DND-41 (cell line): ENCODE measurements at regions not wholly inside any gene's neighbourhood (a gene's known extent, or its start where the extent isn't known, plus 50 kb on each side); places are given as distances from the start of the nearest gene placed in this dataset.

Experiments used
- ATAC-seq: fragments of 200-7000 bp; cut with Tn5 transposase; 3 replicates; pipeline ENCODE4 v1.9.1; 2021; ENCODE audit warnings: low read depth; ENCODE audit not compliant: insufficient read depth
- DNase-seq: peaks from one replicate; pipeline ENCODE4 v3.0.0-alpha.2; 2020
- H2AFZ ChIP-seq: 2 replicates; pipeline ENCODE4 v1.6.0; 2012; ENCODE audit warnings: low read depth, low read length
- H3K27ac ChIP-seq: 2 replicates; pipeline ENCODE4 v1.5.1; 2012; ENCODE audit warnings: low read length, inconsistent platforms
- H3K27me3 ChIP-seq: fragments of 200-600 bp; sonication (generic); 2 replicates; pipeline ENCODE4 v1.6.0; 2012; ENCODE audit warnings: low read length, mild to moderate bottlenecking, inconsistent platforms; ENCODE audit not compliant: insufficient read depth, poor library complexity
- H3K36me3 ChIP-seq: 2 replicates; pipeline ENCODE4 v1.5.1; 2012; ENCODE audit warnings: low read length, inconsistent platforms; ENCODE audit not compliant: insufficient read depth
- H3K4me1 ChIP-seq: 2 replicates; pipeline ENCODE4 v1.5.1; 2012; ENCODE audit warnings: mild to moderate bottlenecking, low read length; ENCODE audit not compliant: insufficient read depth
- H3K4me2 ChIP-seq: 2 replicates; pipeline ENCODE4 v1.6.0; 2012; ENCODE audit warnings: mild to moderate bottlenecking, moderate library complexity, low read length, inconsistent platforms; ENCODE audit not compliant: insufficient read depth
- H3K4me3 ChIP-seq, 2 experiments: fragments of 200-600 bp in 1 of 2; shearing (Covaris generic) in 1 of 2; 2 replicates each; pipeline ENCODE4 v1.5.1; 2012 to 2016; ENCODE audit warnings: inconsistent platforms in 2 of 2, low read length in 2 of 2, mild to moderate bottlenecking in 2 of 2, low read depth in 1 of 2, moderate library complexity in 1 of 2
- H3K79me2 ChIP-seq: 2 replicates; pipeline ENCODE4 v1.6.0; 2012; ENCODE audit warnings: low read length, inconsistent platforms; ENCODE audit not compliant: insufficient read depth
- H3K9ac ChIP-seq: 2 replicates; pipeline ENCODE4 v1.6.0; 2012; ENCODE audit warnings: low read depth, mild to moderate bottlenecking, inconsistent platforms, low read length, moderate library complexity
- H3K9me3 ChIP-seq: 2 replicates; pipeline ENCODE4 v1.5.1; 2012; ENCODE audit warnings: low read length, moderate library complexity, mild to moderate bottlenecking, inconsistent platforms; ENCODE audit not compliant: insufficient read depth, severe bottlenecking
- H4K20me1 ChIP-seq: 2 replicates; pipeline ENCODE4 v1.6.0; 2012; ENCODE audit warnings: low read length; ENCODE audit not compliant: insufficient read depth
- CTCF ChIP-seq: IDR thresholded peaks from 2 replicates; pipeline ENCODE4 v1.5.1; 2012; ENCODE audit warnings: borderline replicate concordance, low read length, moderate library complexity, mild to moderate bottlenecking; ENCODE audit not compliant: poor library complexity, severe bottlenecking; ENCODE audit errors: extremely low read depth
- EZH2 ChIP-seq: IDR thresholded peaks from 3 replicates; pipeline ENCODE4 v1.6.1; 2012; ENCODE audit warnings: borderline replicate concordance, low read depth, mild to moderate bottlenecking, moderate library complexity, low read length, inconsistent platforms; ENCODE audit not compliant: severe bottlenecking

GRCh38 chr4:89379511-89380044 lies 72.0 kb upstream of the GPRIN3 start:
- DNase-seq = no peak
- no peaks in the 10 kb centered on the region for H4K20me1 ChIP-seq
- no peaks in the 10 kb centered on the region for H3K27me3 ChIP-seq
- H3K4me3 ChIP-seq = no peak overlapping the region
- H3K4me2 ChIP-seq = no peak overlapping the region
- H3K79me2 ChIP-seq = no peaks in the 10 kb centered on the region
- no peak overlapping the region for H2AFZ ChIP-seq
- H3K4me1 ChIP-seq = no peaks in the 10 kb centered on the region
- no peak for ATAC-seq
- H3K36me3 ChIP-seq = no peaks in the 10 kb centered on the region
- H3K9ac ChIP-seq = no peak overlapping the region
- no peaks in the 10 kb centered on the region for H3K9me3 ChIP-seq
- TF ChIP-seq CTCF (no peak), EZH2 (no peak)
- no peak overlapping the region for H3K27ac ChIP-seq

- H3K4me3 ChIP-seq = no peak overlapping the region
- no peaks in the 10 kb centered on the region for H3K36me3 ChIP-seq
- no peaks in the 10 kb centered on the region for H3K79me2 ChIP-seq
- DNase-seq (no peak), ATAC-seq (no peak)
- no peak overlapping the region for H3K4me2 ChIP-seq
- no peaks in the 10 kb centered on the region for H3K27me3 ChIP-seq
- H3K4me1 ChIP-seq = no peaks in the 10 kb centered on the region
- H3K27ac ChIP-seq = no peak overlapping the region
- TF ChIP-seq CTCF (no peak), EZH2 (no peak)
- H3K9ac ChIP-seq = no peak overlapping the region
- H4K20me1 ChIP-seq = no peaks in the 10 kb centered on the region
- no peak overlapping the region for H2AFZ ChIP-seq
- no peaks in the 10 kb centered on the region for H3K9me3 ChIP-seq
Measured at GRCh38 chr4:89373394-89373793, 65.8 kb upstream of the GPRIN3 start.

- no peak overlapping the region for H2AFZ ChIP-seq
- ATAC-seq = no peak
Measured at GRCh38 chr4:89371614-89372013, 64.0 kb upstream of the GPRIN3 start.

GRCh38 chr4:89369581-89369980 lies 62.0 kb upstream of the GPRIN3 start:
- Histone ChIP-seq H3K4me1 (no peaks in the 10 kb centered on the region), H3K9me3 (no peaks in the 10 kb centered on the region), H3K27me3 (no peaks in the 10 kb centered on the region), H3K36me3 (no peaks in the 10 kb centered on the region), H4K20me1 (no peaks in the 10 kb centered on the region), H3K4me3 (no peak overlapping the region), H3K27ac (no peak overlapping the region), H3K79me2 (no peaks in the 10 kb centered on the region), H3K4me2 (no peak overlapping the region), H3K9ac (no peak overlapping the region), H2AFZ (no peak overlapping the region)
- no peak for TF ChIP-seq CTCF
- TF ChIP-seq EZH2 = no peak
- ATAC-seq (no peak), DNase-seq (no peak)

More at GRCh38 chr4:89371614-89372013, 64.0 kb upstream of the GPRIN3 start:
- Histone ChIP-seq H3K27ac (no peak overlapping the region), H3K79me2 (no peaks in the 10 kb centered on the region), H3K27me3 (no peaks in the 10 kb centered on the region), H3K36me3 (no peaks in the 10 kb centered on the region), H3K4me2 (no peak overlapping the region), H4K20me1 (no peaks in the 10 kb centered on the region), H3K4me3 (no peak overlapping the region), H3K4me1 (no peaks in the 10 kb centered on the region), H3K9ac (no peak overlapping the region), H3K9me3 (no peaks in the 10 kb centered on the region)
- no peak for TF ChIP-seq EZH2
- no peak for DNase-seq
